Mesendoderm (in vitro differentiated cells): ENCODE measurements at regions not wholly inside any gene's neighbourhood (a gene's known extent, or its start where the extent isn't known, plus 50 kb on each side); places are given as distances from the start of the nearest gene placed in this dataset.

ENCODE experiments used
- DNase-seq: peaks from one replicate; pipeline ENCODE4 v3.0.0; 2013
- H2AK5ac ChIP-seq: 2 replicates; pipeline ENCODE4 v1.6.1; 2013; ENCODE audit warnings: low read length, inconsistent platforms
- H2BK120ac ChIP-seq: 2 replicates; pipeline ENCODE4 v1.6.1; 2013; ENCODE audit warnings: low read depth, mild to moderate bottlenecking, low read length, moderate library complexity, mixed read lengths
- H2BK15ac ChIP-seq: replicated peaks from 2 replicates; pipeline ENCODE4 v1.6.1; 2013; ENCODE audit warnings: low read depth, mild to moderate bottlenecking, moderate library complexity
- H2BK5ac ChIP-seq: 2 replicates; pipeline ENCODE4 v1.6.1; 2013; ENCODE audit warnings: low read length, inconsistent platforms
- H3K18ac ChIP-seq: 2 replicates; pipeline ENCODE4 v1.6.1; 2013; ENCODE audit warnings: mild to moderate bottlenecking, low read length, mixed read lengths
- H3K23ac ChIP-seq: one replicate; pipeline ENCODE4 v1.6.1; 2013; ENCODE audit warnings: low read length
- H3K27ac ChIP-seq: 2 replicates; pipeline ENCODE4 v1.5.1; 2013; ENCODE audit warnings: low read depth, mild to moderate bottlenecking, inconsistent platforms, low read length, moderate library complexity
- H3K27me3 ChIP-seq: 2 replicates; pipeline ENCODE4 v1.6.1; 2013; ENCODE audit warnings: low read length, control low read depth, mild to moderate bottlenecking, inconsistent platforms; ENCODE audit not compliant: insufficient read depth, poor library complexity
- H3K36me3 ChIP-seq: 2 replicates; pipeline ENCODE4 v1.6.1; 2013; ENCODE audit warnings: low read length, inconsistent platforms; ENCODE audit not compliant: control insufficient read depth, insufficient read depth
- H3K4ac ChIP-seq: one replicate; pipeline ENCODE4 v1.6.1; 2013; ENCODE audit warnings: low read depth, mild to moderate bottlenecking, low read length, moderate library complexity
- H3K4me1 ChIP-seq: 2 replicates; pipeline ENCODE4 v1.6.1; 2013; ENCODE audit warnings: low read depth, low read length, inconsistent platforms; ENCODE audit not compliant: control insufficient read depth
- H3K4me2 ChIP-seq: 2 replicates; pipeline ENCODE4 v1.6.1; 2013; ENCODE audit warnings: low read length
- H3K4me3 ChIP-seq: 2 replicates; pipeline ENCODE4 v1.5.1; 2013; ENCODE audit warnings: mild to moderate bottlenecking, low read length
- H3K56ac ChIP-seq: one replicate; pipeline ENCODE4 v1.6.1; 2013; ENCODE audit warnings: low read length
- H3K79me1 ChIP-seq: 2 replicates; pipeline ENCODE4 v1.6.1; 2013; ENCODE audit warnings: low read length, inconsistent platforms
- H3K79me2 ChIP-seq: 2 replicates; pipeline ENCODE4 v1.6.1; 2013; ENCODE audit warnings: mild to moderate bottlenecking, low read length; ENCODE audit not compliant: control insufficient read depth, insufficient read depth
- H3K9ac ChIP-seq: 2 replicates; pipeline ENCODE4 v1.6.1; 2013; ENCODE audit warnings: low read length, inconsistent platforms
- H4K5ac ChIP-seq: one replicate; pipeline ENCODE4 v1.6.1; 2013; ENCODE audit warnings: low read length
- H4K8ac ChIP-seq: one replicate; pipeline ENCODE4 v1.6.1; 2013; ENCODE audit warnings: low read depth, mild to moderate bottlenecking, control low read depth, low read length, moderate library complexity
- WGBS: extraction: QIAGEN DNeasy Blood & Tissue Kit; methylation state at CpG from one replicate; pipeline ENCODE4 v1.1.7; 2013; ENCODE audit warnings: low lambda C conversion rate, missing lambda C conversion rate; ENCODE audit not compliant: insufficient coverage; ENCODE audit errors: extremely low coverage; 5-methylcytosine and 5-hydroxymethylcytosine counted together

DNA sequence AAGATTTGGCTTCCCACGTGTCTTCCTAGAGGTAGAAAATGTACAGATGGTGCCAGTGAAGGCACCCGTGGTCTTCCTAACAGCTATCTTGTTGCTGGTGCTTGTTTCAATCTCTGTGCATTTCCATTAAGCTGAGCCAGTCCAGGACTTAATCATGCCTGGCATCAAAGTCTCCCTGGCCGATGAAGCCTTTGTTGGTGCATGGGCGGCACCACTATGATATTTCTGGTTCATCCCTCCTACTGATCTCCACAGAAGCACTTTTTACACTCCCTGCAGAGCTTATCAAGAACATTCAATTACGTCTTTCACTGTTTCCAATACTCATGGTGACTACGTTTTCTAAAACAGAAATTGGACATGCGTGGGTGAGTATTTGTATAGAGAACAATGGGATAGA lies 128.4 kb downstream of the TTC8 start:
- WGBS, result 100% methylated on average over 1 of the region's 7 CpGs
- no peak overlapping the region for H3K4ac ChIP-seq

DNA sequence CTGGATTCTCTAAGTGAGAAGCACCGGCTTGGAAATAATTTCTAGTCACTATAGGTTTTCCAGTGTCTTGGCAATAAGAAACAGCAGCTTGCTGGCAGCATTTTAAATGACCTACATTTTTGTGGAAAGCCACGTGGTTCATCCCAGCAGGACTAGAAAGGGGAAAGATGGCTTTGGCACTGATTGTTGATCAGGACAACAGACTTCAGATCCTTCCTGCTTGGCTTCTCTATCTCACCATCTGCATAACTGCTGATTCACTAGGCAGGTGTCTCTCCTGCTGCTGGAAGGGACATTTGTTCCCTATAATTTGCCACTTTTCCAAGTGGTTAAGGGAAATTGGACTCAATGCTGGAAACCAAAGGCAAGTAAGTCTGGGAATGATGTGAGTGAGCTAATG lies 131.0 kb downstream of the TTC8 start:
- H2AK5ac ChIP-seq, result no peak overlapping the region
- H2BK5ac ChIP-seq, result no peak overlapping the region
- H3K27ac ChIP-seq, result no peak overlapping the region
- H3K18ac ChIP-seq, result no peak overlapping the region
- no CpG with 5 or more reads among the region's 2 CpGs for WGBS
- H3K4me2 ChIP-seq, result no peak overlapping the region
- no peak overlapping the region for H2BK120ac ChIP-seq
- no peaks in the 10 kb centered on the region for H3K79me1 ChIP-seq
- H3K4me3 ChIP-seq, result no peak overlapping the region
- no peak overlapping the region for H3K56ac ChIP-seq
- no peak overlapping the region for H3K9ac ChIP-seq
- no peaks in the 10 kb centered on the region for H3K79me2 ChIP-seq
- peak; percentile 23 for DNase-seq
- no peaks in the 10 kb centered on the region for H3K27me3 ChIP-seq
- H3K4ac ChIP-seq, result no peak overlapping the region
- no peaks in the 10 kb centered on the region for H3K36me3 ChIP-seq
- H3K4me1 ChIP-seq, result no peaks in the 10 kb centered on the region
- H2BK15ac ChIP-seq, result no peak overlapping the region
- no peak overlapping the region for H4K8ac ChIP-seq
- no peak overlapping the region for H3K23ac ChIP-seq
- no peak overlapping the region for H4K5ac ChIP-seq

More for the DNA sequence above, 128.4 kb downstream of the TTC8 start:
- H3K36me3 ChIP-seq, result no peaks in the 10 kb centered on the region
- no peak for DNase-seq
- no peak overlapping the region for H4K5ac ChIP-seq
- no peak overlapping the region for H3K56ac ChIP-seq
- H2BK5ac ChIP-seq, result no peak overlapping the region
- H3K4me1 ChIP-seq, result no peaks in the 10 kb centered on the region
- no peaks in the 10 kb centered on the region for H3K79me1 ChIP-seq
- H3K4me2 ChIP-seq, result no peak overlapping the region
- no peak overlapping the region for H4K8ac ChIP-seq
- no peak overlapping the region for H2BK15ac ChIP-seq
- H3K4me3 ChIP-seq, result no peak overlapping the region
- no peaks in the 10 kb centered on the region for H3K79me2 ChIP-seq
- no peak overlapping the region for H3K27ac ChIP-seq
- no peak overlapping the region for H3K18ac ChIP-seq
- H2AK5ac ChIP-seq, result no peak overlapping the region
- H2BK120ac ChIP-seq, result no peak overlapping the region
- H3K23ac ChIP-seq, result no peak overlapping the region
- no peaks in the 10 kb centered on the region for H3K27me3 ChIP-seq
- H3K9ac ChIP-seq, result no peak overlapping the region

- H2AK5ac ChIP-seq, result no peak overlapping the region
- no peaks in the 10 kb centered on the region for H3K27me3 ChIP-seq
- no peak overlapping the region for H4K5ac ChIP-seq
- no peak overlapping the region for H2BK15ac ChIP-seq
- no peak overlapping the region for H2BK120ac ChIP-seq
- no peak overlapping the region for H3K27ac ChIP-seq
- H3K18ac ChIP-seq, result no peak overlapping the region
- DNase-seq, result no peak
- H3K23ac ChIP-seq, result no peak overlapping the region
- no peaks in the 10 kb centered on the region for H3K4me1 ChIP-seq
- no peaks in the 10 kb centered on the region for H3K79me1 ChIP-seq
- H3K4me3 ChIP-seq, result no peak overlapping the region
- H3K79me2 ChIP-seq, result no peaks in the 10 kb centered on the region
- no peak overlapping the region for H3K9ac ChIP-seq
- no peak overlapping the region for H3K4me2 ChIP-seq
- H2BK5ac ChIP-seq, result no peak overlapping the region
- WGBS, result no CpG with 5 or more reads among the region's 5 CpGs
- H4K8ac ChIP-seq, result no peak overlapping the region
- H3K36me3 ChIP-seq, result no peaks in the 10 kb centered on the region
- H3K56ac ChIP-seq, result no peak overlapping the region
- H3K4ac ChIP-seq, result no peak overlapping the region
Observed at GRCh38 chr14:88960496-88960895, 136.0 kb downstream of the TTC8 start.

- no peak overlapping the region for H3K27ac ChIP-seq
- DNase-seq, result no peak
- H2BK120ac ChIP-seq, result no peak overlapping the region
- H3K4me1 ChIP-seq, result no peaks in the 10 kb centered on the region
- H2AK5ac ChIP-seq, result no peak overlapping the region
- H3K79me2 ChIP-seq, result no peaks in the 10 kb centered on the region
- H3K4me3 ChIP-seq, result no peak overlapping the region
- H3K79me1 ChIP-seq, result no peaks in the 10 kb centered on the region
- H3K36me3 ChIP-seq, result no peaks in the 10 kb centered on the region
- no peak overlapping the region for H4K8ac ChIP-seq
- H3K4ac ChIP-seq, result no peak overlapping the region
- no peak overlapping the region for H4K5ac ChIP-seq
- H2BK5ac ChIP-seq, result no peak overlapping the region
- H2BK15ac ChIP-seq, result no peak overlapping the region
- no peak overlapping the region for H3K9ac ChIP-seq
- no peak overlapping the region for H3K18ac ChIP-seq
- H3K23ac ChIP-seq, result no peak overlapping the region
- no peaks in the 10 kb centered on the region for H3K27me3 ChIP-seq
- H3K4me2 ChIP-seq, result no peak overlapping the region
- H3K56ac ChIP-seq, result no peak overlapping the region
- no CpG with 5 or more reads among the region's 3 CpGs for WGBS
Observed at GRCh38 chr14:88961214-88961613, 136.8 kb downstream of the TTC8 start.

- Histone ChIP-seq H2BK15ac (no peak overlapping the region), H3K4me3 (no peak overlapping the region), H3K18ac (no peak overlapping the region), H3K4me1 (no peaks in the 10 kb centered on the region), H3K36me3 (no peaks in the 10 kb centered on the region), H4K5ac (no peak overlapping the region), H3K56ac (no peak overlapping the region), H4K8ac (no peak overlapping the region), H3K27ac (no peak overlapping the region), H3K79me2 (no peaks in the 10 kb centered on the region), H3K4me2 (no peak overlapping the region), H2BK5ac (no peak overlapping the region), H3K23ac (no peak overlapping the region), H3K79me1 (no peaks in the 10 kb centered on the region), H2AK5ac (no peak overlapping the region), H3K4ac (no peak overlapping the region), H2BK120ac (no peak overlapping the region), H3K9ac (no peak overlapping the region), H3K27me3 (no peaks in the 10 kb centered on the region)
- no CpG with 5 or more reads among the region's 4 CpGs for WGBS
- no peak for DNase-seq
Observed at GRCh38 chr14:88962356-88962755, 137.9 kb downstream of the TTC8 start.

DNA sequence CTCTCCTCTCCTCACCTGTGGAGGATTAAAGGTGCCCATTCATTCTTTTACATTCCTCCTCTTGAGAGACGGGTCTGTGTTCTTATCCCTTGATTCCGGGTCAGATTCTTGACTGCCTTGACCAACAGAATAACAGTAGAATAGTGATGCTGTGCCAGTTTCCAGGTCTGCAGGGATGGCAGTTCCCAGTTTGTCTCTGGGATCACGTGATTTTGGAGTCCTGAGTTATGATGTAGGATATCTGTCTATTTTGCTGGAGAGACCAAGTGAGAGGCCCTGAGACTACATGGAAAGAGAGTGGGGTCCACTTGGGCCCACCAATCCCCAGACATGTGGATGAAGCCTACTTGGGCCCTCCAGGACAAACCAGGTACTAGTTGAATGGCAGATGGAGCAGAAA lies 142.8 kb downstream of the TTC8 start:
- H3K4me1 ChIP-seq, result no peaks in the 10 kb centered on the region
- no peaks in the 10 kb centered on the region for H3K36me3 ChIP-seq
- H3K4me2 ChIP-seq, result no peak overlapping the region
- H2BK15ac ChIP-seq, result no peak overlapping the region
- DNase-seq, result no peak
- H3K27ac ChIP-seq, result no peak overlapping the region
- H3K4ac ChIP-seq, result no peak overlapping the region
- no peak overlapping the region for H3K9ac ChIP-seq
- no peak overlapping the region for H3K4me3 ChIP-seq
- H3K56ac ChIP-seq, result no peak overlapping the region
- H3K79me2 ChIP-seq, result no peaks in the 10 kb centered on the region
- H3K27me3 ChIP-seq, result no peaks in the 10 kb centered on the region
- H4K8ac ChIP-seq, result no peak overlapping the region
- H2BK120ac ChIP-seq, result no peak overlapping the region
- no peak overlapping the region for H3K23ac ChIP-seq
- H4K5ac ChIP-seq, result no peak overlapping the region
- H3K18ac ChIP-seq, result no peak overlapping the region
- H3K79me1 ChIP-seq, result no peaks in the 10 kb centered on the region
- H2AK5ac ChIP-seq, result no peak overlapping the region
- no CpG with 5 or more reads among the region's 3 CpGs for WGBS
- no peak overlapping the region for H2BK5ac ChIP-seq
